ENCODE measurements at regions not wholly inside any gene's neighbourhood (a gene's known extent, or its start where the extent isn't known, plus 50 kb on each side); places are given as distances from the start of the nearest gene placed in this dataset.

DNA sequence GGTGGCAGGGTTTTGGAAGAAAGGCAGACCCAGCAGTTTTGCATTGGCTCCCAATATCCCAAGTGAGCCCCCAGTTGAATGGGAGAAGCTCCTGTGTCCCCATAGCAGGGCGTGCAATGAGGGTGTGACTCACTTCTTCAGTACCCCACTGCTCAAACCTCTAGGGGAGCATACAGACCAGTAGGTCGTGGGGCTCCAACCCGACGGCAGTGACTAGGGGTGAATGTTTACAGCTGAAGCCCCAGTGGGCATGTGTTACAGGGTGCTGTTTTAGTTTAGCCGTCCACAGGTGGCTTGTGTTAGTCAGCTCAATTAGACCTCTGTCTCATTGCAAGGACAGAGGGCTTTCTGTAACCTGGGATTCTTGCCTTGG lies 564.5 kb upstream of the CNTN5 start:
- Histone ChIP-seq H4K8ac (replicated peaks; ENCODE audit: insufficient read length, low read depth, low read length) (no peak overlapping the region), H2BK15ac (ENCODE audit: low read depth, low read length) (no peak overlapping the region), H4K5ac (ENCODE audit: insufficient read length, low read depth, low read length) (no peak overlapping the region), H2BK5ac (ENCODE audit: insufficient read length, low read length) (no peak overlapping the region), H3K79me1 (ENCODE audit: insufficient read depth, low read depth, low read length, poor library complexity, severe bottlenecking) (no peaks in the 10 kb centered on the region), H3K27me3 (ENCODE audit: insufficient read depth, low read length) (no peaks in the 10 kb centered on the region), H3K27ac (ENCODE audit: insufficient read length, low read depth, low read length) (no peak overlapping the region), H3K9ac (ENCODE audit: extremely low read depth, insufficient read length, low read length) (no peak overlapping the region), H2BK20ac (ENCODE audit: low read depth, low read length, poor library complexity, severe bottlenecking) (no peak overlapping the region), H3K56ac (ENCODE audit: insufficient read length, low read depth, low read length) (no peak overlapping the region), H2BK12ac (ENCODE audit: insufficient read length, low read depth, low read length) (no peak overlapping the region), H4K20me1 (ENCODE audit: control insufficient read depth, insufficient read depth, insufficient read length) (no peaks in the 10 kb centered on the region), H3K23ac (ENCODE audit: insufficient read length, low read depth, low read length) (no peak overlapping the region), H3K18ac (ENCODE audit: insufficient read length, low read depth, low read length) (no peak overlapping the region), H4K91ac (ENCODE audit: insufficient read length, low read depth, low read length) (no peak overlapping the region), H2AK5ac (ENCODE audit: insufficient read length, low read length) (no peak overlapping the region), H3K4me2 (ENCODE audit: insufficient read depth, insufficient read length, low read length) (no peak overlapping the region), H3K14ac (ENCODE audit: insufficient read depth, low read length) (no peak overlapping the region), H3K23me2 (ENCODE audit: insufficient read length, low read depth, low read length, poor library complexity, severe bottlenecking) (no peaks in the 10 kb centered on the region), H2AFZ (ENCODE audit: low read length) (no peak overlapping the region), H3K4me1 (ENCODE audit: insufficient read depth, low read length) (no peaks in the 10 kb centered on the region), H3K4ac (ENCODE audit: low read depth, low read length) (no peak overlapping the region), H2BK120ac (ENCODE audit: low read depth, low read length, poor library complexity, severe bottlenecking) (no peak overlapping the region), H3T11ph (ENCODE audit: low read length) (no peak overlapping the region), H3K79me2 (ENCODE audit: insufficient read depth, low read length) (no peaks in the 10 kb centered on the region), H3K9me3 (ENCODE audit: control insufficient read depth, low read depth, low read length) (no peaks in the 10 kb centered on the region)
- Mint-ChIP-seq H3K27me3 (ENCODE audit: low read depth) (no peaks in the 10 kb centered on the region; the same call in 1 of the 2 replicates), H3K4me1 (peaks cover 7 to 13% of the 10 kb centered on the region in 2 experiments), H3K4me3 (no peak overlapping the region), H3K9me3 (no peaks in the 10 kb centered on the region), H3K27ac (no peak overlapping the region), H3K36me3 (ENCODE audit: insufficient read depth in 1 of 3, low read depth in 3 of 3) (no peaks in the 10 kb centered on the region)
- WGBS (ENCODE audit: extremely low coverage, insufficient read length, low lambda C conversion rate), result no CpG with 5 or more reads among the region's 5 CpGs
- DNase-seq, result no peak
- TF ChIP-seq, protein P1, sequence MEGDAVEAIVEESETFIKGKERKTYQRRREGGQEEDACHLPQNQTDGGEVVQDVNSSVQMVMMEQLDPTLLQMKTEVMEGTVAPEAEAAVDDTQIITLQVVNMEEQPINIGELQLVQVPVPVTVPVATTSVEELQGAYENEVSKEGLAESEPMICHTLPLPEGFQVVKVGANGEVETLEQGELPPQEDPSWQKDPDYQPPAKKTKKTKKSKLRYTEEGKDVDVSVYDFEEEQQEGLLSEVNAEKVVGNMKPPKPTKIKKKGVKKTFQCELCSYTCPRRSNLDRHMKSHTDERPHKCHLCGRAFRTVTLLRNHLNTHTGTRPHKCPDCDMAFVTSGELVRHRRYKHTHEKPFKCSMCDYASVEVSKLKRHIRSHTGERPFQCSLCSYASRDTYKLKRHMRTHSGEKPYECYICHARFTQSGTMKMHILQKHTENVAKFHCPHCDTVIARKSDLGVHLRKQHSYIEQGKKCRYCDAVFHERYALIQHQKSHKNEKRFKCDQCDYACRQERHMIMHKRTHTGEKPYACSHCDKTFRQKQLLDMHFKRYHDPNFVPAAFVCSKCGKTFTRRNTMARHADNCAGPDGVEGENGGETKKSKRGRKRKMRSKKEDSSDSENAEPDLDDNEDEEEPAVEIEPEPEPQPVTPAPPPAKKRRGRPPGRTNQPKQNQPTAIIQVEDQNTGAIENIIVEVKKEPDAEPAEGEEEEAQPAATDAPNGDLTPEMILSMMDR (conservative IDR thresholded peaks at IDR 0.05), result no peak
